ENCODE measurements at regions not wholly inside any gene's neighbourhood (a gene's known extent, or its start where the extent isn't known, plus 50 kb on each side); places are given as distances from the start of the nearest gene placed in this dataset.
A peak's percentile ranks its signal among the peaks of the same experiment; 100 is the strongest.
"Not testable (repeated sequence)": the region's sequence is repeated elsewhere in the genome, so short reads cannot be mapped to it uniquely, and the experiment has no call there.

GRCh38 chr17:30605523-30605922 is 128.3 kb downstream of the GOSR1 start:
- TF ChIP-seq CTCF (IDR thresholded peaks at IDR 0.05) (no peak), POLR2A (IDR thresholded peaks at IDR 0.05) (no peak)
- Histone ChIP-seq H3K27me3 (no peaks in the 10 kb centered on the region), H3K4me1 (peaks cover 3% of the 10 kb centered on the region), H3K9me3 (no peaks in the 10 kb centered on the region), H3K36me3 (ENCODE audit: low read depth, missing control alignments) (no peaks in the 10 kb centered on the region), H3K4me3 (no peak overlapping the region), H3K27ac (no peak overlapping the region)
- 87 to 93% methylated on average over 4 of the region's 4 CpGs for WGBS, 2 donors
- intact Hi-C loops (cut with DNase I; ENCODE audit: low total_unique reads) = no loop called here
- no peak for DNase-seq

- H3K4me1 ChIP-seq = peaks cover 3% of the 10 kb centered on the region
- WGBS, 2 donors = 85 to 94% methylated on average over 1 of the region's 1 CpG
- DNase-seq = no peak
- H3K36me3 ChIP-seq (ENCODE audit: low read depth, missing control alignments) = no peaks in the 10 kb centered on the region
- TF ChIP-seq CTCF (IDR thresholded peaks at IDR 0.05) = no peak
- no peak for TF ChIP-seq POLR2A (IDR thresholded peaks at IDR 0.05)
- H3K4me3 ChIP-seq = no peak overlapping the region
- no peak overlapping the region for H3K27ac ChIP-seq
- H3K27me3 ChIP-seq = no peaks in the 10 kb centered on the region
- H3K9me3 ChIP-seq = no peaks in the 10 kb centered on the region
- intact Hi-C loops (cut with DNase I; ENCODE audit: low total_unique reads) = no loop called here
These were observed 127.8 kb downstream of the GOSR1 start for GRCh38 chr17:30605027-30605426.

- H3K9me3 ChIP-seq; H3K27ac ChIP-seq; H3K27me3 ChIP-seq; DNase-seq; H3K4me1 ChIP-seq; H3K36me3 ChIP-seq (ENCODE audit: low read depth, missing control alignments); intact Hi-C loops (cut with DNase I; ENCODE audit: low total_unique reads); H3K4me3 ChIP-seq: not testable (repeated sequence)
- 17 to 58% methylated on average over 2 of the region's 2 CpGs for WGBS, 2 donors
These were observed 125.2 kb downstream of the GOSR1 start for GRCh38 chr17:30602396-30602795.

- H3K4me1 ChIP-seq; DNase-seq; H3K36me3 ChIP-seq (ENCODE audit: low read depth, missing control alignments); H3K27me3 ChIP-seq; intact Hi-C loops (cut with DNase I; ENCODE audit: low total_unique reads); H3K9me3 ChIP-seq; H3K4me3 ChIP-seq; H3K27ac ChIP-seq: not testable (repeated sequence)
- 27 to 31% methylated on average over 7 of the region's 7 CpGs for WGBS, 2 donors
These were observed 124.8 kb downstream of the GOSR1 start for GRCh38 chr17:30601984-30602383.

- no peaks in the 10 kb centered on the region for H3K36me3 ChIP-seq (ENCODE audit: low read depth, missing control alignments)
- TF ChIP-seq CTCF (IDR thresholded peaks at IDR 0.05) (no peak), POLR2A (IDR thresholded peaks at IDR 0.05) (no peak)
- intact Hi-C loops (cut with DNase I; ENCODE audit: low total_unique reads) = no loop called here
- H3K27me3 ChIP-seq = no peaks in the 10 kb centered on the region
- 0% methylated on average over 35 to 44 of the region's 49 CpGs for WGBS, 2 donors
- peaks cover 3% of the 10 kb centered on the region for H3K4me1 ChIP-seq
- peak; percentile 21 for DNase-seq
- H3K27ac ChIP-seq = peak overlapping the region; percentile 97 to 98
- no peaks in the 10 kb centered on the region for H3K9me3 ChIP-seq
- H3K4me3 ChIP-seq = peak overlapping the region; percentile 94 to 98
These were observed 123.8 kb downstream of the GOSR1 start for GRCh38 chr17:30600830-30601494.

Data from testis (tissue), 2 donors.